MG63 (cell line): ENCODE measurements at regions not wholly inside any gene's neighbourhood (a gene's known extent, or its start where the extent isn't known, plus 50 kb on each side); places are given as distances from the start of the nearest gene placed in this dataset.
"Not testable (repeated sequence)": the region's sequence is repeated elsewhere in the genome, so short reads cannot be mapped to it uniquely, and the experiment has no call there.

Source experiments
- DNase-seq: peaks from one replicate; pipeline ENCODE4 v3.0.0-alpha.2; 2020
- H3K27me3 ChIP-seq: fragments of 250-450 bp; sonication (Bioruptor Pico); 2 replicates; pipeline ENCODE4 v1.5.1; 2020; ENCODE audit warnings: mild to moderate bottlenecking, moderate library complexity
- H3K36me3 ChIP-seq: fragments of 250-450 bp; sonication (Bioruptor Pico); 2 replicates; pipeline ENCODE4 v1.5.1; 2020; ENCODE audit warnings: mild to moderate bottlenecking, moderate library complexity
- H3K4me3 ChIP-seq: fragments of 250-450 bp; sonication (Bioruptor Pico); 2 replicates; pipeline ENCODE4 v1.5.1; 2020; ENCODE audit warnings: mild to moderate bottlenecking, moderate library complexity
- H3K9me3 ChIP-seq: fragments of 250-450 bp; sonication (Bioruptor Pico); 2 replicates; pipeline ENCODE4 v1.5.1; 2020; ENCODE audit warnings: mild to moderate bottlenecking, moderate library complexity

- Histone ChIP-seq H3K9me3 (no peaks in the 10 kb centered on the region), H3K4me3 (no peak overlapping the region), H3K36me3 (no peaks in the 10 kb centered on the region), H3K27me3 (no peaks in the 10 kb centered on the region)
- no peak for DNase-seq
These were observed 401.6 kb downstream of the BUD13 start for GRCh38 chr11:116371146-116371545.

GRCh38 chr11:116368784-116369183 is 404.0 kb downstream of the BUD13 start:
- no peak for DNase-seq
- Histone ChIP-seq H3K9me3 (no peaks in the 10 kb centered on the region), H3K36me3 (no peaks in the 10 kb centered on the region), H3K4me3 (no peak overlapping the region), H3K27me3 (no peaks in the 10 kb centered on the region)

GRCh38 chr11:116366980-116367645 is 405.7 kb downstream of the BUD13 start:
- DNase-seq: no peak
- Histone ChIP-seq H3K4me3 (no peak overlapping the region), H3K27me3 (0 out of 2 replicates have a peak, but pooled peaks cover 2% of the 10 kb centered on the region), H3K9me3 (no peaks in the 10 kb centered on the region), H3K36me3 (no peaks in the 10 kb centered on the region)

GRCh38 chr11:116366451-116366850 is 406.3 kb downstream of the BUD13 start:
- H3K36me3 ChIP-seq: no peaks in the 10 kb centered on the region
- H3K9me3 ChIP-seq: no peaks in the 10 kb centered on the region
- H3K4me3 ChIP-seq: no peak overlapping the region
- 0 out of 2 replicates have a peak, but pooled peaks cover 2% of the 10 kb centered on the region for H3K27me3 ChIP-seq
- DNase-seq: no peak

GRCh38 chr11:116364925-116365324 is 407.9 kb downstream of the BUD13 start:
- not testable (repeated sequence) for H3K9me3 ChIP-seq, H3K36me3 ChIP-seq, H3K27me3 ChIP-seq, H3K4me3 ChIP-seq, DNase-seq

- Histone ChIP-seq H3K27me3 (0 out of 2 replicates have a peak, but pooled peaks cover 2% of the 10 kb centered on the region), H3K9me3 (no peaks in the 10 kb centered on the region), H3K4me3 (no peak overlapping the region), H3K36me3 (no peaks in the 10 kb centered on the region)
- DNase-seq: no peak
These were observed 408.4 kb downstream of the BUD13 start for GRCh38 chr11:116364348-116364747.

GRCh38 chr11:116360221-116360941 is 412.4 kb downstream of the BUD13 start:
- Histone ChIP-seq H3K4me3 (no peak overlapping the region), H3K27me3 (0 out of 2 replicates have a peak, but pooled peaks cover 2% of the 10 kb centered on the region), H3K9me3 (no peaks in the 10 kb centered on the region), H3K36me3 (no peaks in the 10 kb centered on the region)
- no peak for DNase-seq

- no peak for DNase-seq
- 0 out of 2 replicates have a peak, but pooled peaks cover 2% of the 10 kb centered on the region for H3K27me3 ChIP-seq
- H3K36me3 ChIP-seq: no peaks in the 10 kb centered on the region
- no peak overlapping the region for H3K4me3 ChIP-seq
- H3K9me3 ChIP-seq: no peaks in the 10 kb centered on the region
These were observed 414.8 kb downstream of the BUD13 start for GRCh38 chr11:116357784-116358544.

- Histone ChIP-seq H3K36me3 (no peaks in the 10 kb centered on the region), H3K9me3 (no peaks in the 10 kb centered on the region), H3K4me3 (no peak overlapping the region), H3K27me3 (no peaks in the 10 kb centered on the region)
- DNase-seq: no peak
These were observed 416.3 kb downstream of the BUD13 start for GRCh38 chr11:116356451-116356850.

GRCh38 chr11:116355104-116355503 is 417.7 kb downstream of the BUD13 start:
- Histone ChIP-seq H3K36me3 (no peaks in the 10 kb centered on the region), H3K9me3 (no peaks in the 10 kb centered on the region), H3K27me3 (no peaks in the 10 kb centered on the region), H3K4me3 (no peak overlapping the region)
- DNase-seq: no peak

GRCh38 chr11:116353589-116353988 is 419.2 kb downstream of the BUD13 start:
- no peaks in the 10 kb centered on the region for H3K27me3 ChIP-seq
- no peak overlapping the region for H3K4me3 ChIP-seq
- no peaks in the 10 kb centered on the region for H3K9me3 ChIP-seq
- DNase-seq: no peak
- H3K36me3 ChIP-seq: no peaks in the 10 kb centered on the region

GRCh38 chr11:116352881-116353280 is 419.9 kb downstream of the BUD13 start:
- H3K4me3 ChIP-seq: no peak overlapping the region
- H3K9me3 ChIP-seq: no peaks in the 10 kb centered on the region
- no peaks in the 10 kb centered on the region for H3K27me3 ChIP-seq
- no peaks in the 10 kb centered on the region for H3K36me3 ChIP-seq
- DNase-seq: no peak

GRCh38 chr11:116348226-116348625 is 424.6 kb downstream of the BUD13 start:
- Histone ChIP-seq H3K27me3 (no peaks in the 10 kb centered on the region), H3K4me3 (no peak overlapping the region), H3K9me3 (no peaks in the 10 kb centered on the region), H3K36me3 (no peaks in the 10 kb centered on the region)
- DNase-seq: no peak

- Histone ChIP-seq H3K36me3 (no peaks in the 10 kb centered on the region), H3K4me3 (no peak overlapping the region), H3K27me3 (no peaks in the 10 kb centered on the region), H3K9me3 (no peaks in the 10 kb centered on the region)
- no peak for DNase-seq
These were observed 427.2 kb downstream of the BUD13 start for GRCh38 chr11:116345575-116345974.

- no peak for DNase-seq
- Histone ChIP-seq H3K27me3 (no peaks in the 10 kb centered on the region), H3K4me3 (no peak overlapping the region), H3K9me3 (no peaks in the 10 kb centered on the region), H3K36me3 (no peaks in the 10 kb centered on the region)
These were observed 428.2 kb downstream of the BUD13 start for GRCh38 chr11:116344601-116345000.

GRCh38 chr11:116343270-116343669 is 429.5 kb downstream of the BUD13 start:
- Histone ChIP-seq H3K4me3 (no peak overlapping the region), H3K36me3 (no peaks in the 10 kb centered on the region), H3K27me3 (no peaks in the 10 kb centered on the region), H3K9me3 (no peaks in the 10 kb centered on the region)
- no peak for DNase-seq

- Histone ChIP-seq H3K36me3 (no peaks in the 10 kb centered on the region), H3K27me3 (no peaks in the 10 kb centered on the region), H3K9me3 (no peaks in the 10 kb centered on the region), H3K4me3 (no peak overlapping the region)
- DNase-seq: no peak
These were observed 430.6 kb downstream of the BUD13 start for GRCh38 chr11:116342148-116342547.
